Naive thymus-derived CD4-positive, alpha-beta T cell (primary cell): ENCODE measurements at regions not wholly inside any gene's neighbourhood (a gene's known extent, or its start where the extent isn't known, plus 50 kb on each side); places are given as distances from the start of the nearest gene placed in this dataset.
"Not testable (repeated sequence)": the region's sequence is repeated elsewhere in the genome, so short reads cannot be mapped to it uniquely, and the experiment has no call there.

Experiments used
- ATAC-seq: fragments of 150-1000 bp; cut with Tn5 transposase; 2 replicates; pipeline ENCODE4 v1.10.0; 2021; ENCODE audit warnings: mild to moderate bottlenecking, moderate library complexity
- CTCF ChIA-PET: fragments of 350-600 bp; sonication (Branson Sonifier 250); formaldehyde crosslinking; loops from one replicate; lab custom pipeline; 2021; ENCODE audit warnings: antibody characterized with exemption; lab: Charles Lee
- POLR2A ChIA-PET: fragments of 350-600 bp; sonication (Branson Sonifier 250); formaldehyde crosslinking; loops from one replicate; lab custom pipeline; 2021; ENCODE audit warnings: antibody characterized with exemption, inconsistent platforms; lab: Charles Lee
- DNase-seq, 9 donors: peaks; one replicate each; pipeline versions ENCODE4 v3.0.0 to v3.0.0-alpha.2; 2020 to 2022; ENCODE audit warnings: mixed read lengths in 1 of 9
- H3K27ac ChIP-seq: one replicate; pipeline ENCODE4 v1.7.0; 2013; ENCODE audit warnings: mild to moderate bottlenecking, low read depth, low read length, moderate library complexity
- H3K27me3 ChIP-seq, 2 donors: one replicate each; pipeline ENCODE4 v1.7.0; 2013; ENCODE audit warnings: low read length in 2 of 2, mild to moderate bottlenecking in 2 of 2, moderate library complexity in 2 of 2; ENCODE audit not compliant: control insufficient read depth in 2 of 2, insufficient read depth in 2 of 2
- H3K36me3 ChIP-seq, 3 experiments: 1 replicate in 2 of 3; 2 replicates in 1 of 3; pipeline ENCODE4 v1.7.0; 2013; ENCODE audit warnings: low read length in 3 of 3, mild to moderate bottlenecking in 3 of 3, moderate library complexity in 1 of 3; ENCODE audit not compliant: insufficient read depth in 3 of 3, control insufficient read depth in 2 of 3
- H3K4me1 ChIP-seq, 2 donors: one replicate each; pipeline ENCODE4 v1.7.0; 2013; ENCODE audit warnings: low read length in 2 of 2, mild to moderate bottlenecking in 2 of 2, moderate library complexity in 1 of 2; ENCODE audit not compliant: control insufficient read depth in 2 of 2, insufficient read depth in 2 of 2
- H3K4me3 ChIP-seq: 2 replicates; pipeline ENCODE4 v1.7.0; 2013; ENCODE audit warnings: mild to moderate bottlenecking, low read length
- H3K9me3 ChIP-seq, 3 experiments: 1 replicate in 2 of 3; 2 replicates in 1 of 3; pipeline ENCODE4 v1.7.0; 2013; ENCODE audit warnings: low read length in 3 of 3; ENCODE audit not compliant: control insufficient read depth in 2 of 3
- H3K27ac Mint-ChIP-seq, 9 donors: one replicate each; pipeline ENCODE4 v1.8.0; 2020 to 2022; ENCODE audit warnings: mixed read lengths in 9 of 9, mild to moderate bottlenecking in 8 of 9, moderate library complexity in 5 of 9, inconsistent platforms in 2 of 9
- H3K27me3 Mint-ChIP-seq, 5 donors: one replicate each; pipeline ENCODE4 v1.8.0; 2021 to 2022; ENCODE audit warnings: mixed read lengths in 5 of 5, mild to moderate bottlenecking in 1 of 5
- H3K36me3 Mint-ChIP-seq, 5 donors: one replicate each; pipeline ENCODE4 v1.8.0; 2020 to 2022; ENCODE audit warnings: mixed read lengths in 5 of 5, mild to moderate bottlenecking in 3 of 5, inconsistent platforms in 1 of 5
- H3K4me1 Mint-ChIP-seq, 7 donors: one replicate each; pipeline ENCODE4 v1.8.0; 2020 to 2022; ENCODE audit warnings: mixed read lengths in 7 of 7, mild to moderate bottlenecking in 3 of 7, inconsistent platforms in 1 of 7
- H3K4me3 Mint-ChIP-seq, 10 donors: one replicate each; pipeline ENCODE4 v1.8.0; 2020 to 2022; ENCODE audit warnings: mild to moderate bottlenecking in 10 of 10, mixed read lengths in 10 of 10, moderate library complexity in 6 of 10, inconsistent platforms in 2 of 10
- H3K9me3 Mint-ChIP-seq, 11 donors: one replicate each; pipeline ENCODE4 v1.8.0; 2020 to 2022; ENCODE audit warnings: mixed read lengths in 11 of 11, mild to moderate bottlenecking in 4 of 11, inconsistent platforms in 1 of 11, moderate library complexity in 1 of 11
- intact Hi-C, 2 donors: fragments of 100-400 bp; cut with micrococcal nuclease; formaldehyde crosslinking; loops; one replicate each; pipeline ENCODE4 v1.15.1; 2023

DNA sequence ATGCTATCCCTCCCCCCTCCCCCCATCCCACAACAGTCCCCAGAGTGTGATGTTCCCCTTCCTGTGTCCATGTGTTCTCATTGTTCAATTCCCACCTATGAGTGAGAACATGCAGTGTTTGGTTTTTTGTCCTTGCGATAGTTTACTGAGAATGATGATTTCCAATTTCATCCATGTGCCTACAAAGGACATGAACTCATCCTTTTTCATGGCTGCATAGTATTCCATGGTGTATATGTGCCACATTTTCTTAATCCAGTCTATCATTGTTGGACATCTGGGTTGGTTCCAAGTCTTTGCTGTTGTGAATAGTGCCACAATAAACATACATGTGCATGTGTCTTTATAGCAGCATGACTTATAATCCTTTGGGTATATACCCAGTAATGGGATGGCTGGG lies 701.3 kb downstream of the PLOD2 start:
- H3K9me3 ChIP-seq, H3K27me3 ChIP-seq, DNase-seq, H3K27ac ChIP-seq, H3K36me3 Mint-ChIP-seq, ATAC-seq, H3K4me3 Mint-ChIP-seq, intact Hi-C loops, H3K36me3 ChIP-seq, CTCF ChIA-PET, H3K27me3 Mint-ChIP-seq, H3K4me3 ChIP-seq, H3K4me1 Mint-ChIP-seq, POLR2A ChIA-PET, H3K27ac Mint-ChIP-seq, H3K4me1 ChIP-seq: not testable (repeated sequence)
- H3K9me3 Mint-ChIP-seq = peaks cover 0 to 10% (median 0%) of the 10 kb centered on the region in 11 donors

DNA sequence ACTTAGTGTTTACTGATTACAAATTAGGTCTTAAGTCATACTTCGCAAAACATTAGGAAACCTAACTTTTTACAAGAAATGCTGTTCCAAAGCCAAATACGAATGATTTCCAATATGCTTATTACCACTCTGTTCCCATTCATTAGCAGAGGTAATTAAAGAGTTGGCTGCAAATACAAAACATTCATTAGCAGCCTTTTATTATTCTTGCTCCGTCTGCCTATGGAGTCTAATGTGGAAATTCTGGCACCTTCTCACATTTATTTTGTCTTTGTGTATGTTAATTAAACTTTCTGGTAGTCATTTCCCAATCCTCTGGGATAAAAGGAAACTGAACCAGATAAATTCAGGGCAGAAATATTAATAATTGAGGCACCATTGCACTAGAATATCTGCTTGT lies 689.0 kb downstream of the PLOD2 start:
- ChIA-PET POLR2A (no interaction called here), CTCF (no interaction called here)
- ATAC-seq = no peak
- no peaks in the 10 kb centered on the region for H3K4me1 ChIP-seq
- no peak overlapping the region for H3K4me3 ChIP-seq
- H3K27ac ChIP-seq = no peak overlapping the region
- Mint-ChIP-seq H3K4me1 (no peaks in the 10 kb centered on the region), H3K36me3 (no peaks in the 10 kb centered on the region), H3K9me3 (peaks cover 0 to 17% (median 3%) of the 10 kb centered on the region in 11 donors), H3K27ac (no peak overlapping the region), H3K4me3 (no peak overlapping the region), H3K27me3 (no peaks in the 10 kb centered on the region)
- H3K9me3 ChIP-seq = no peaks in the 10 kb centered on the region
- H3K36me3 ChIP-seq = no peaks in the 10 kb centered on the region
- H3K27me3 ChIP-seq = no peaks in the 10 kb centered on the region
- DNase-seq = no peak
- intact Hi-C loops = no loop called here

DNA sequence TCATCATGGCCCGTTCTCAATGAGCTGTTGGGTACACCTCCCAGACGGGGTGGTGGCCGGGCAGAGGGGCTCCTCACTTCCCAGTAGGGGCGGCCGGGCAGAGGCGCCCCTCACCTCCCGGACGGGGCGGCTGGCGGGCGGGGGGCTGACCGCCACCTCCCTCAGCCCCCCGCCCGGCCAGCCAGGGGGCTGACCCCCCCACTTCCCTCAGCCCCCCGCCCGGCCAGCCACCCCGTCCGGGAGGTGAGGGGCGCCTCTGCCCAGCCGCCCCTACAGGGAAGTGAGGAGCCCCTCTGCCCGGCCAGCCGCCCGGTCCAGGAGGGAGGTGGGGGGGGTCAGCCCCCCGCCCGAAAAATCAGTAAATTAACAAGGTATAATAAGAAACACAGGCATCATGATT lies 678.2 kb downstream of the PLOD2 start:
- H3K27me3 ChIP-seq, H3K27me3 Mint-ChIP-seq, H3K9me3 ChIP-seq, CTCF ChIA-PET, intact Hi-C loops, H3K27ac Mint-ChIP-seq, DNase-seq, H3K36me3 ChIP-seq, ATAC-seq, H3K36me3 Mint-ChIP-seq, POLR2A ChIA-PET, H3K4me3 Mint-ChIP-seq, H3K4me1 ChIP-seq, H3K4me3 ChIP-seq, H3K4me1 Mint-ChIP-seq, H3K27ac ChIP-seq: not testable (repeated sequence)
- H3K9me3 Mint-ChIP-seq = peaks cover 0 to 12% (median 6%) of the 10 kb centered on the region in 11 donors

DNA sequence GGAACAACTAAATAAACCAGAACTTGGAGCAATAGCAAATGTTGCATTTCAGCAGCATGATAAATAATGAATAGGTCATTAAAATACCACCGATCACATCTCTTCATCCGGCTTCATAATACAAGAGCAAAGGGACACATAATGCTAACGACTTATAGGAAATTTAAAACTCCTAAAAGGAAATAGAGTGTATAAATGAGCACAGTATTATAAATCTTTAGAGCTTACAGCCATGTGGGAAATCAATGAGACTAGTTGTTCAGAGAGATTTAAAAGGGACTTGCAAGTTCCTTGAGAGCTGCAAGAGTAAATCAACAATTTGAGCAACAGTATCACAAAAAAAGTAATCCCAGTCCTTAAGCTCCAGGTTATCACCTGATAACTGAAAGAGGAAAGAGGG lies 677.0 kb downstream of the PLOD2 start:
- Histone ChIP-seq H3K27ac (no peak overlapping the region), H3K4me3 (no peak overlapping the region), H3K4me1 (no peaks in the 10 kb centered on the region), H3K27me3 (no peaks in the 10 kb centered on the region), H3K36me3 (no peaks in the 10 kb centered on the region), H3K9me3 (no peaks in the 10 kb centered on the region)
- ChIA-PET CTCF (no interaction called here), POLR2A (no interaction called here)
- H3K4me1 Mint-ChIP-seq = no peaks in the 10 kb centered on the region
- no peak overlapping the region for H3K27ac Mint-ChIP-seq
- H3K36me3 Mint-ChIP-seq = peaks cover 0 to 1% (median 0%) of the 10 kb centered on the region in 5 donors
- peaks cover 0 to 10% (median 4%) of the 10 kb centered on the region in 11 donors for H3K9me3 Mint-ChIP-seq
- no peak for DNase-seq
- intact Hi-C loops = no loop called here
- no peak overlapping the region for H3K4me3 Mint-ChIP-seq
- no peak for ATAC-seq
- H3K27me3 Mint-ChIP-seq = no peaks in the 10 kb centered on the region

DNA sequence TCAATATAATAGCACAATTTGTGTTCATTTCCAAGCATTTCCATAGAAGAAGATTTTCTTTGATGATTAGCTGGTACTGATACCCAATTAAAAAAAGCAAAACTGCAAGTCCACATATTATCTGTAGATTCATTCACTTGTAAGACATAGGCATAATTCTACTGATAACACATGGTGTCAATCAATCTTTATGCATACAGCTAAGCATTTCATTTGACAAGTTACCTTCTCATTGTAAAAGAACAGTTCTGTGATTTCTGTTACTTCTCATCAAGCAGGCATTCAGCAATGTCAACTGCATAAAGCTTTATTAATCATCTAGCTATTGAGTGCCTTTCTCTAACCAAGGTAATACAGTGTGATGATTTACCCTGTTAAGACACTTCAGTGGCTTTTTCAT lies 672.0 kb downstream of the PLOD2 start:
- H3K27me3 ChIP-seq = no peaks in the 10 kb centered on the region
- no peaks in the 10 kb centered on the region for H3K36me3 Mint-ChIP-seq
- H3K9me3 Mint-ChIP-seq = peaks cover 0 to 9% (median 0%) of the 10 kb centered on the region in 11 donors
- H3K27ac Mint-ChIP-seq = no peak overlapping the region
- intact Hi-C loops = no loop called here
- H3K4me1 ChIP-seq = no peaks in the 10 kb centered on the region
- CTCF ChIA-PET = no interaction called here
- no peaks in the 10 kb centered on the region for H3K9me3 ChIP-seq
- ATAC-seq (no peak), DNase-seq (no peak)
- H3K4me3 Mint-ChIP-seq = no peak overlapping the region
- POLR2A ChIA-PET = no interaction called here
- no peaks in the 10 kb centered on the region for H3K36me3 ChIP-seq
- no peaks in the 10 kb centered on the region for H3K4me1 Mint-ChIP-seq
- no peaks in the 10 kb centered on the region for H3K27me3 Mint-ChIP-seq
- no peak overlapping the region for H3K27ac ChIP-seq
- no peak overlapping the region for H3K4me3 ChIP-seq

DNA sequence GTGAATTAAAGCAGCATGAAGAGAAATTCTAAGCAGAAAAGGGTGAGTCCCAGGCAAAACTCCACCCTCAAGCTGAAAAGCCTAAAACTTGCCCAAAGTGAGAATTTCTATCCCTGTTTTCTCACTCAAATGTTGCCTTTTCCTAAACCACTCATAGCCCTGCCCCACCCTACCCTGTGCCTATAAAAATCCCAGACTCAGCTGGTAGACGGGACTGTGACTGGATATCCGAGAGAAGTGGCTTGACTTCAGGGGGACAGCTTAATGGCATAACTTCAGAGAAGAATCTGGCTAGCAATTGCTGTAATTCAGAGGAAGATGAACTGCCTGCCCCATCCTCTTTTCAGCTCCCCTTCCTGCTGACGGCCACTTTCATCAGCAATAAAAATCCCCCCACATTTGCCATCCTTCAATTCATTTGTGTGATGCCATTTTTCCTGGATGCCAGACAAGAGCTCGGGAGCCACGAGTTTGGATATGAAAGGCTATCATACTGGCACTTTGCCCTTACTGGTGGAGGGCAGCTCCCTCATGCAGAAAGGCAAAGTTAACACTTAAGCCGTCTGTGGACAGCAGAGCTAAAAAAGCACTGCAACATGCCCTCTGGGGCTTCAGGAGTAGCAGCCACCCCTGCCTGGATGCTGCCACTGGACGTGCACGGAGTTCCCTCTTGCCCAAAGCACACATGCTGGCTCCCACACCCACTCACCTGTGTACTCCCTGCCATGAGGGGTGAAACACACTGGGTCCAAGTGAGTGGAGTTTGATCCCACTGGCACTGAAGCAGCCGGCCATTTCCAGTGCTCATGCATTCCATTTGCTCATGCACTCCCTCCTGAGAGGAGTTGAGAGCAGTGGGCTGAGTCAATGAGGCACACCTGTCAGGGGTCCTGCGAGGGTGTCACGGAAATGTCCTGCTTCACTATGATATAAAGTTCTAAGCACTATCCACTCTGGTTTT lies 670.6 kb downstream of the PLOD2 start:
- H3K36me3 Mint-ChIP-seq = no peaks in the 10 kb centered on the region
- Histone ChIP-seq H3K27ac (no peak overlapping the region), H3K36me3 (no peaks in the 10 kb centered on the region), H3K4me3 (no peak overlapping the region), H3K4me1 (no peaks in the 10 kb centered on the region), H3K9me3 (no peaks in the 10 kb centered on the region), H3K27me3 (no peaks in the 10 kb centered on the region)
- no peaks in the 10 kb centered on the region for H3K4me1 Mint-ChIP-seq
- H3K9me3 Mint-ChIP-seq = peaks cover 0 to 6% (median 0%) of the 10 kb centered on the region in 11 donors
- H3K27me3 Mint-ChIP-seq = no peaks in the 10 kb centered on the region
- DNase-seq (no peak), ATAC-seq (no peak)
- intact Hi-C loops = no loop called here
- ChIA-PET POLR2A (no interaction called here), CTCF (no interaction called here)
- H3K4me3 Mint-ChIP-seq = no peak overlapping the region
- H3K27ac Mint-ChIP-seq = no peak overlapping the region

DNA sequence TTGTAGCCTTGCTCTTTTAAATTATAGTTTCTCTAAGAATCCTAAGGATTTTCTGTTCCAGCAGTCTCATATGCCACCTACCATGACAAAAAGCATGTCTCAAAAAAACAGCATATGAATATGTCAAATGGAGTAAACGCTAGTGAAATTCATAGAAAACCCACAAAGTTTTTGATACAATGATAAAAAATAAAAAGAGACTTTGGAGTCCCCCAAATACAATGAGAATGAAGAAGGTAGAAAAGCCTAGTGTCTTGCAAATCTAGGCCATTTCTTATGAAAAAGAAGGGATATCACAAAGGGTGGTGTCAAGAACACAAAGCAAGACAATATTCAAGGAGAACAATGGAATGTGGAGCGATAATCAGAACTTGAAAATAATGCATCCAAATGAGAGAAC lies 668.5 kb downstream of the PLOD2 start:
- peaks cover 0 to 6% (median 0%) of the 10 kb centered on the region in 11 donors for H3K9me3 Mint-ChIP-seq
- Histone ChIP-seq H3K9me3 (no peaks in the 10 kb centered on the region), H3K4me1 (no peaks in the 10 kb centered on the region), H3K27ac (no peak overlapping the region), H3K4me3 (no peak overlapping the region), H3K27me3 (no peaks in the 10 kb centered on the region), H3K36me3 (no peaks in the 10 kb centered on the region)
- ATAC-seq (no peak), DNase-seq (no peak)
- no peaks in the 10 kb centered on the region for H3K27me3 Mint-ChIP-seq
- ChIA-PET CTCF (no interaction called here), POLR2A (no interaction called here)
- intact Hi-C loops = no loop called here
- no peaks in the 10 kb centered on the region for H3K4me1 Mint-ChIP-seq
- H3K36me3 Mint-ChIP-seq = no peaks in the 10 kb centered on the region
- H3K27ac Mint-ChIP-seq = no peak overlapping the region
- no peak overlapping the region for H3K4me3 Mint-ChIP-seq
